Mesodermal cell (in vitro differentiated cells): ENCODE measurements at regions not wholly inside any gene's neighbourhood (a gene's known extent, or its start where the extent isn't known, plus 50 kb on each side); places are given as distances from the start of the nearest gene placed in this dataset.
"Not testable (repeated sequence)": the region's sequence is repeated elsewhere in the genome, so short reads cannot be mapped to it uniquely, and the experiment has no call there.

Experiments
- H3K27ac ChIP-seq: 2 replicates; pipeline ENCODE4 v1.7.0; 2013; ENCODE audit warnings: mild to moderate bottlenecking, low read depth, low read length, moderate library complexity; ENCODE audit not compliant: severe bottlenecking
- H3K36me3 ChIP-seq: 2 replicates; pipeline ENCODE4 v1.7.1; 2013; ENCODE audit warnings: mild to moderate bottlenecking, low read length, moderate library complexity; ENCODE audit not compliant: control insufficient read depth, insufficient read depth
- H3K4me1 ChIP-seq: one replicate; pipeline ENCODE4 v1.7.1; 2013; ENCODE audit warnings: mild to moderate bottlenecking, low read length; ENCODE audit not compliant: insufficient read depth, control insufficient read depth, poor library complexity, severe bottlenecking
- H3K4me3 ChIP-seq: 2 replicates; pipeline ENCODE4 v1.7.0; 2013; ENCODE audit warnings: low read length, control low read depth, mild to moderate bottlenecking; ENCODE audit not compliant: insufficient read depth, poor library complexity, severe bottlenecking; ENCODE audit errors: extremely low read depth
- H3K9me3 ChIP-seq: 2 replicates; pipeline ENCODE4 v1.7.1; 2013; ENCODE audit warnings: mild to moderate bottlenecking, low read length, moderate library complexity; ENCODE audit not compliant: control insufficient read depth
- WGBS, 2 experiments: methylation state at CpG; one replicate each; pipeline ENCODE4 v1.1.5; 2013; ENCODE audit warnings: missing lambda C conversion rate in 2 of 2; ENCODE audit not compliant: insufficient coverage in 2 of 2; 5-methylcytosine and 5-hydroxymethylcytosine counted together

DNA sequence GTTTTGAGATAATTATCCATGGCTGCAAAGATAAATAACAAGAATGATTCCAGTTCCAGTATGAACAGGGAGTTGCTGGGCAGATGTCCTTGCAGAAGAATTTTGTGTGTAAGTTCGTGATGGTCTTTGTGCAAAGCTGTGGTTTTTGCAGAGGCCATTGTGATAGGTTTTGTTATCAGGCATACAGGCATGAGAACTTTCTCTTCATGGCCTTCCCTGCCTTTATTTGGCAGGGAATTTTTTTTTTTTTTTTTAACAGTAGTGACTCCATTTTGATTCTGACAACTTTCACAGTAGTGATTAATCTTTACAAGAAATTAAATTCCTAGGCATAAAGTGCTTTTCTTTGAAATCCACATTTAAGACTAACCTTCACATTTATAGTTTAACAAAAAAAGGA is 1999.5 kb upstream of the CDH6 start:
- WGBS, 2 experiments = 86% methylated on average over 1 of the region's 1 CpG; no CpG with 5 or more reads in 1 of the 2 experiments
- Histone ChIP-seq H3K9me3 (no peaks in the 10 kb centered on the region), H3K4me3 (no peak overlapping the region), H3K27ac (no peak overlapping the region), H3K4me1 (peaks cover 10% of the 10 kb centered on the region), H3K36me3 (no peaks in the 10 kb centered on the region)

DNA sequence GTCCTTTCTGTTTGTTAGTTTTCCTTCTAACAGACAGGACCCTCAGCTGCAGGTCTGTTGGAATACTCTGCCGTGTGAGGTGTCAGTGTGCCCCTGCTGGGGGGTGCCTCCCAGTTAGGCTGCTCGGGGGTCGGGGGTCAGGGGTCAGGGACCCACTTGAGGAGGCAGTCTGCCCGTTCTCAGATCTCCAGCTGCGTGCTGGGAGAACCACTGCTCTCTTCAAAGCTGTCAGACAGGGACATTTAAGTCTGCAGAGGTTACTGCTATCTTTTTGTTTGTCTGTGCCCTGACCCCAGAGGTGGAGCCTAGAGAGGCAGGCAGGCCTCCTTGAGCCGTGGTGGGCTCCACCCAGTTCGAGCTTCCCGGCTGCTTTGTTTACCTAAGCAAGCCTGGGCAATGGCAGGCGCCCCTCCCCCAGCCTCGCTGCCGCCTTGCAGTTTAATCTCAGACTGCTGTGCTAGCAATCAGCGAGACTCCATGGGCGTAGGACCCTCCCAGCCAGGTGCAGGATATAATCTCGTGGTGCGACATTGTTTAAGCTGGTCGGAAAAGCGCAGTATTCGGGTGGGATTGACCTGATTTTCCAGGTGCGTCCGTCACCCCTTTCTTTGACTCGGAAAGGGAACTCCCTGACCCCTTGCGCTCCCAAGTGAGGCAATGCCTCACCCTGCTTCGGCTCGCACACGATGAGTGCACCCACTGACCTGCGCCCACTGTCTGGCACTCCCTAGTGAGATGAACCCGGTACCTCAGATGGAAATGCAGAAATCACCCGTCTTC is 2002.0 kb upstream of the CDH6 start:
- not testable (repeated sequence) for H3K4me3 ChIP-seq, H3K36me3 ChIP-seq, H3K9me3 ChIP-seq, H3K4me1 ChIP-seq, H3K27ac ChIP-seq
- WGBS, 2 experiments = 86 to 90% methylated on average over 8 to 13 of the region's 28 CpGs

DNA sequence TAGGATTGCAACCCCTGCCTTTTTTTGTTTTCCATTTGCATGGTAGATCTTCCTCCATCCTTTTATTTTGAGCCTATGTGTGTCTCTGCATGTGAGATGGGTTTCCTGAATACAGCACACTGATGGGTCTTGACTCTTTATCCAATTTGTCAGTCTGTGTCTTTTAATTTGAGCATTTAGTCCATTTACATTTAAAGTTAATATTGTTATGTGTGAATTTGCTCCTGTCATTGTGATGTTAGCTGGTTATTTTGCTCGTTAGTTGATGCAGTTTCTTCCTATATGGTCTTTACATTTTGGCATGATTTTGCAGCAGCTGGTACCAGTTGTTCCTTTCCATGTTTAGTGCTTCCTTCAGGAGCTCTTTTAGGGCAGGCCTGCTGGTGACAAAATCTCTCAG is 2003.1 kb upstream of the CDH6 start:
- H3K4me3 ChIP-seq, H3K36me3 ChIP-seq, H3K9me3 ChIP-seq, H3K27ac ChIP-seq, H3K4me1 ChIP-seq: not testable (repeated sequence)
- WGBS, 2 experiments = 60% methylated on average over 1 of the region's 1 CpG; no CpG with 5 or more reads in 1 of the 2 experiments

DNA sequence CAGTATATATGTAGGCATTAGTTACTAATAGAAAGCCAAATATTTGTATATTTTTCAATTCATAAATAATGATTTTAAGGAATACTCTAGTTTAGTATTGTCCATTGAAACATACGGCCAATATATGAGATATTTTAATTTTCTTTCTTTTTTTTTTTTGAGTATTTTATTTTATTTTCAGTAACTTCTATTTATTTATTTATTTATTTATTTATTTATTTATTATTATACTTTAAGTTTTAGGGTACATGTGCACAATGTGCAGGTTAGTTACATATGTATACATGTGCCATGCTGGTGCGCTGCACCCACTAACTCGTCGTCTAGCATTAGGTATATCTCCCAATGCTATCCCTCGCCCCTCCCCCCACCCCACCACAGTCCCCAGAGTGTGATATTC is 2007.1 kb upstream of the CDH6 start:
- not testable (repeated sequence) for H3K9me3 ChIP-seq, H3K27ac ChIP-seq, H3K4me3 ChIP-seq, H3K4me1 ChIP-seq, H3K36me3 ChIP-seq
- WGBS, 2 experiments = no CpG with 5 or more reads among the region's 5 CpGs

DNA sequence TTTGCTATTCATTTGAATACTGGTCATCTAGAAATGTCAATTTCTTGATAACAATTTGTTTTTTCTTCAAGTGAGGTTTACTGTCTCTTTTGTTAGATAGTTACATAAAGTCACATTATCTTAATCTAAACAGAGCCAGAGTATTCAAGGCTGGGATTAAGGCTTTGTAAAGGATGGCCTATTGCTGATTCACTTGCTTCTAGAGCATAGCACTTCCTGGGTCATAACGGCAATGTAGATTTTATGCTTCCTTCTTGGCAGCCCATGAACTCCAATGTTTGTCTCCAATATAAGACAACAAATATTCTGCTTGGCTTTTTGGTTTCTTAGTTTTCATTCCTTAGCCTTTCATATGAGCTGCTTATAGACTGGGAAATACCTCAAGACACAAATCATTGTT is 2007.9 kb upstream of the CDH6 start:
- no peak overlapping the region for H3K4me3 ChIP-seq
- H3K36me3 ChIP-seq = no peaks in the 10 kb centered on the region
- 86 to 100% methylated on average over 1 of the region's 1 CpG for WGBS, 2 experiments
- no peaks in the 10 kb centered on the region for H3K4me1 ChIP-seq
- H3K9me3 ChIP-seq = no peaks in the 10 kb centered on the region
- H3K27ac ChIP-seq = no peak overlapping the region

DNA sequence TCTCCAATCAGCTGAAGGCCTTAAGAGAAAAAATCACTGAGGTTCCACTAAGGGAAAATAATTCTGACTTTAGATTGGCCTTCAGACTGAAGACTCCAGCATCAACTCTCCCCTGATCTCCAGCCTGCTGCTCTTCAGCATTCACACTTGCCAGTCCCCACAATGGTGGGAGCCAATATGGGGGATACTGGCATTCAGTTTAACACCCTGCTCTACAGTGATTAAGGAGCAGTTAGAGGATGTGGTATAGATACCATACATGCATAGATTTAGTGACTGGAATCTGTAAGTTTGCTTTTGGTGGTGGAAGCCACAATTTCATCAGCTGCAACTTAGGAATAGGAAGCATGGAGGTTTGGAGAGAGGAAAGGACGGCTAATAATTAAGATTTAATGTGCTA is 2017.7 kb upstream of the CDH6 start:
- Histone ChIP-seq H3K4me3 (no peak overlapping the region), H3K9me3 (no peaks in the 10 kb centered on the region), H3K27ac (no peak overlapping the region), H3K4me1 (no peaks in the 10 kb centered on the region), H3K36me3 (no peaks in the 10 kb centered on the region)
- 91 to 100% methylated on average over 1 of the region's 1 CpG for WGBS, 2 experiments

DNA sequence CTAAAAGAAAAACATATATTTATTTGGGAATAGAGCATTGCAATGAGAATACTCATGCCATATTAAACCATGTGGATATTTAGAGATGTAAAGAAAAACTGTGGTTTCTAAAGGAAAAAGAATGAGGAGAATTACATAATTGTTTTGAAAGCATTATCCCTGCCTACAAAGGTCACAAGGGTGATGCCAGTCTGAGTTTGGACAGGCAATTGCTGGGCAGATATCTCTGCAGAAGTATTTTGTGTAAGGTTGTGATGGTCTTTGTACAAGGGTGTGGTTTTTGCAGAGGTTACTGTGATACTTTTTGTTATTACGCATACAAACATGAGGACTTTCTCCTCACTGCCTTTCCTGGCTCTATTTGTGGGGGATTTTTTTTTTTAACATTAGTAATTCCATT is 2022.9 kb upstream of the CDH6 start:
- no CpG with 5 or more reads among the region's 1 CpG for WGBS, 2 experiments
- Histone ChIP-seq H3K27ac (no peak overlapping the region), H3K9me3 (no peaks in the 10 kb centered on the region), H3K4me1 (no peaks in the 10 kb centered on the region), H3K36me3 (no peaks in the 10 kb centered on the region), H3K4me3 (no peak overlapping the region)

DNA sequence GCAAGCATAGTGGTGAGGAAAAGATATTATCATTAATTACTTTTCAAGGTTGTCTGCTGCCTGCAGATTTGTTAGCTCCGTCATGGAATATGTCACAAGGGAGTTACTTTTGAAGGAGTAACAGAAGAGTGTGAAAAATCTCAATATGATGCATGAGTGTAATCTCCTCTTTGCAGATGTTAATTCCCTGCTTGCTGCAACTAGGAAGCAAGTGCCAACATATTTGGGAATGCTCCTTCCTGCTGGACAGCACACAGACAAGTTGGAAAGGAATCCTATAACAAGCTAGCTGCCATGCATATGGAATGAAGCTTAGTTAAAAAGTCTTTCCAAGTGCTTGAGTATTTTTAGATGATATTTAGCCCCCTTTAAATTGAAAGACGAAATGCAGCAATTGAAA is 2023.6 kb upstream of the CDH6 start:
- H3K36me3 ChIP-seq = no peaks in the 10 kb centered on the region
- no peaks in the 10 kb centered on the region for H3K4me1 ChIP-seq
- H3K9me3 ChIP-seq = no peaks in the 10 kb centered on the region
- no peak overlapping the region for H3K4me3 ChIP-seq
- 67 to 100% methylated on average over 1 of the region's 2 CpGs for WGBS, 2 experiments
- H3K27ac ChIP-seq = no peak overlapping the region

DNA sequence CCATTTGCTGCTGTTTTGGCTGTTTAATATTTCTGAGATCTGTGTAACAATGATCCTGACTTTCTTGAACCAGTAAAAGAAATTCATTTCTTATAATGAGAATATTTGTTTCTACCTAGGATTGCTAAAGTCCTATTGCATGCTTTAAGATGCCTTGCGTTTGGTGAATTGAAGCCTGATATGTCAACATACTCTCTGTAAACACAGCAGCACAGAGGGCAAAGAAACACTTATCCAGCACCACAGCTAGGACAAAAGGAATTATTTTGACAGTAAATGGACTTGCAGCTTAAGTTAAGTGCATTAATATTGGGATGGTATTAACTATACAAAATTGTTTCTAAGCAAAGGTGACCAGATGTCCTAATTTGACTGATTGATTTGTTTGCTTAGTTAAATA is 2031.2 kb upstream of the CDH6 start:
- Histone ChIP-seq H3K9me3 (no peaks in the 10 kb centered on the region), H3K27ac (no peak overlapping the region), H3K36me3 (no peaks in the 10 kb centered on the region), H3K4me1 (no peaks in the 10 kb centered on the region), H3K4me3 (no peak overlapping the region)
- WGBS, 2 experiments = no CpG with 5 or more reads among the region's 1 CpG

DNA sequence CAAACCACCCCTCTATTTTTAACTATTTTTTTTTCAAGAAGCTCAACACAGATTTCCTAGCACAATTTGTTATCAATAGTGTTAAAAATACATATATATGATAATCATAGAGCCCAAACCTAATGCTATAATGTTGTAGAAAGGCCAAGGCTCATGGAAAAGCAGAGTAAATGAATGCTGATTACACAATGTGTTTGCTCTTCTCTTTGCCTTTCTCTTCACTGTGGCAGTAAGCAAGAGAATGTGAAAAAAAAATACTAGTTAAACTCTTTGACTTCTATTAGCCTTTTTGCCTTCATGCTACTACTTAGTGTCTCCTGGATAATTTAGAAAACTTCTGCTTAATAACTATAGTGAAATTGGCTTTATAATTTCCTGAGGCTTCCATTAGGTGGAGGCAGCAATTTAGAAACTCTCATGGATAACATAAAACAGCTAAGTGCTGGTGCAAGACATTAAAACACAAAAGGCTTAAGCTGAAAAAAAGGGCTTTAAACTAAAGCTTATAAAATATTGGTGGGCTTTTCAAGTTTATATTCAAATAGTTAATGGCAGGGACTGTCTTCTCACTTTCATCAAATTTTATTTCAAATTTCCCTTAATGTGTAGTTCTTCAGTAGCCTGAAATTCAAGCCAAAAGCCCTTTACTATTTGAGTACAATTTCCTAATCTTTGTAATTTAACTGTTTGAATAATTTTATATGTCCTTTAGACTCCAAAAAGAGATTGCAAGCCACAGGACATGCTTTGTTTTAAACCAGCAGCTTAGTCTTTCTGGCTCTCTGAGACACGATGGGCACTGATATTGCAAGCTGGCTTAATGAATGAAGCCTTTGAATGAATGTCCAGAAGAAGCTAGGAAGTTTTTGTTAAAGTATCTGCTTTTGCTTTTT is 2031.8 kb upstream of the CDH6 start:
- H3K36me3 ChIP-seq = no peaks in the 10 kb centered on the region
- 50 to 63% methylated on average over 1 of the region's 1 CpG for WGBS, 2 experiments
- no peak overlapping the region for H3K4me3 ChIP-seq
- H3K9me3 ChIP-seq = no peaks in the 10 kb centered on the region
- no peak overlapping the region for H3K27ac ChIP-seq
- H3K4me1 ChIP-seq = no peaks in the 10 kb centered on the region

DNA sequence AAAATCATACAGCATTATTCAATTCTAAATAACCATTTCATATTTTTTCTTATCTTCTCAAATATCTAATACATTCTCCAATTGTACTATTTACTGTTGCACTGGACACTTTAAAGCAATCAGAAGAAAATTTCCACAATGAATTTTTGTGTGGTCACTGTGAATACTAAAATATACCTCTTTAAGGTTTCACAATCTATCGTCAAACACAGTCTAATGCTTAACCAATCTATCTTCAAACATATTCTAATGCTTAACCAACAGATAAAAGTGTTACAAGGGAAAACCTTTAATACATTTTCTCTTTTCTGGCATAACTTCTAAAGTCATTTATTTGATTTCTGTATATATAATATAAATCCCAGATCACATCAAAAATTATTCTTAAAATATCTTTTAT is 2035.5 kb upstream of the CDH6 start:
- no CpG with 5 or more reads among the region's 1 CpG for WGBS, 2 experiments
- Histone ChIP-seq H3K4me3 (no peak overlapping the region), H3K4me1 (no peaks in the 10 kb centered on the region), H3K27ac (no peak overlapping the region), H3K36me3 (no peaks in the 10 kb centered on the region), H3K9me3 (no peaks in the 10 kb centered on the region)
